Left kidney (tissue), 1 donor: ENCODE measurements at regions not wholly inside any gene's neighbourhood (a gene's known extent, or its start where the extent isn't known, plus 50 kb on each side); places are given as distances from the start of the nearest gene placed in this dataset.

Experiments used
- DNase-seq: peaks from one replicate; pipeline ENCODE4 v3.0.0-alpha.2; 2013

DNA sequence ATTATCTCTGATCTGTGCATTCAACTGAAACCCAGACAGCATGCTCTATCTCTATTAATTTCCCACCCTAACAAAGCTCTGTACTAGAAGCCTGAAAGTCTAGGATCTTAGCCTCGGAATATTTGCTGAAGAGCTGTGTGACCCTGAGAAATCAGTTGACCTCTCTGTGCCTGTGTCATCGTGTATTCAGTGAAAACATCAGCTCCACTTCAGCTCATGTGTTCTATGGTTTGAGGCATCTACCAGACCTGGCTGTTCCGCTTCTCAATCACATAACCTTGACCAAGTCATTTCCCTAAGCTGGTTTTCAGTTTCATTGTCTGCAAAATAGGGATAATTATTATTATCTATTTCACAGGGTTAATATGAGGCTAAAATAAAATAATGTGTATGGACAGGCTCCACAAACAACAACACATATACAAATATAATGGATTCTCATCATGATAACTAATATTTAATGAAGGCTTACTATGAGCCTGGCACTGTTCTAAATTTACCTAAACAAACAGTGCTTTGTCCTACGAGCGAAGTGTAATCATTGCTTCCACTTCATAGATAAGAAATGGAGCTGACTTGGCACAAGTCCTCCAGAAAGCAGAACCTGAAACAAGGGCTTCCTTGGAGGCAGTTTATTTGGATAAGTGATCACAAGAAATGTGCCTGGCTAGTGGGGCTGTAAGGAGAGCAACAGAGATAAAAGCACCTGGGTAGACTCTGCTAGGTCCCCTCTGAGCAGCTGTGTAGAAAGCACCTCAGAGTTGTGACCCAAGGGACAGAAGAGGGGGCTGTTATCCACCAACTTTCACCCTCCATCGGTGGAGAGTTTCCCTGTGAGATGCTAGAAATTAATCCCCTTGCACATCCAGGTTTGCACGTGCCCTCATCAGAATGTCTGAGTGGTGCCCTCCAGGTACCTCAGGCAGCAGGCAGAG lies 356.9 kb downstream of the RAB28 start:
- DNase-seq, result no peak

DNA sequence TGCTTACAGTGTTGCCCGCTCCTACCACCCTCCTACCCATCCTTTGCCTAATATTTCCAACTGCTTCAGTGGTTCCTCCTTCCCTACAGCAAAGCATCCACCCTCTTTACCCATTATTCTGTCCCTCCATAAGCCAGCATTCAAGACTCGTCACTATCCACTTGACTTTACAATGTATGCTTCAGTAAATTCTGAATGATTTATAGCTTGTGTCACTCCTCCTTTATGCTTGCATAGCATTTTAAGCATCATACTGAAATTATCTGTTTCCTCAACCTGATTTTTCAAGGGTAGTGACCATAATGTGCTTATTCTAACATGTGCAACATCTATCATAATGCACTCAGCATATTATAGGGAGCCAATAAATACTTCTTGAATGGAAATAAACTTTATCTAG lies 365.5 kb downstream of the RAB28 start:
- DNase-seq, result no peak

DNA sequence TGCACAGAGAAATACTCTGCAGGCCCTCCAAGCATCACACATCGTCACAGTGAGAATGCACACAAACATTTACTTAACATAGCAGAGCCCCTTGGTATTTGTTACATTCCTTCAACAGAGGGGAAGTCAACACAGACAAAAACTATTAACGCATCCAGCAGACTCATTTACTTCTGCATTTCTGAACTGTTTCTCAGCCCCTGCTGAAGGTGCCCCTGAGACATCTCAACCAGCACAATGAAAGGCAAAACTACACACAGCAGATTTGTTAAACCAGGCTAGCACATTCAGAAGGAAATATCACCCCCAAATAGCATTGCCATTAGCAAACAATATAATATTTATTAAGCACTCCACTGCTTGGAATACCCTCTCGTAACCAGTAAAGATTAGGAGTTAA lies 367.0 kb downstream of the RAB28 start:
- no peak for DNase-seq

DNA sequence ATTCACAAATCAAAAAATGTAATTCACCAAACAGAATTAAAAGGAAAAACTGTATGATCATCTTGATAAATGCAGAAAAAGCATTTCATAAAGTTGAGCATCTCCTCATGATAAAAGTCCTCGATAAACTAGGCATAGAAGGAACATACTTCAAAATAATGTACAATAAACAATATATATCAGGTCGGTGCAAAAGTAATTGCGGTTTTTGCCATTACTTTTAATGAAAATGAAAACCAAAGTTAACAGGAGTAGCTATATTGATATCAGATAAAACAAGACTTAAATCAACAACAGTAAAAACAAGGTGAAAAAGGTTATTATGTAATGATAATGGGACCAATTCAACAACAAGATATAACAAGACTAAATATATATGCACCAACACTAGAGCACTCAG lies 372.1 kb downstream of the RAB28 start:
- DNase-seq, result no peak

DNA sequence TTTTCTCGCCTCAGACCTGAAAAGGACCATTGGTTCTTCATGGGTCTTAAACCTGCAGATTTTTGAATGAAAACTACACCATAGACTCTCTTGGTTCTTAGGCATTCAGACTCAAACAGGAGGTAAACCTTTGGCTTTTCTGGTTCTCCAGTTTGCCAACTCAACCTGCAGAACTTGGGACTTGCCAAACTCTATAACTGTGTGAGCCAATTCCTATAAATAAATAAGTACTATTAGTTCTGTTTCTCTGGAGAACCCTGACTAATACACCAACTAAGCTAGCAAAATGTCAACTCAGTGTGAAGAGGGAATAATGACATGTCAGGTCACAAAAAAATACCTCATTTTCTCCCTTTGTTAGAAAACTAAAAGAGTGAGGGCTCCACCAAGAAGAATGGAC lies 374.6 kb downstream of the RAB28 start:
- no peak for DNase-seq

DNA sequence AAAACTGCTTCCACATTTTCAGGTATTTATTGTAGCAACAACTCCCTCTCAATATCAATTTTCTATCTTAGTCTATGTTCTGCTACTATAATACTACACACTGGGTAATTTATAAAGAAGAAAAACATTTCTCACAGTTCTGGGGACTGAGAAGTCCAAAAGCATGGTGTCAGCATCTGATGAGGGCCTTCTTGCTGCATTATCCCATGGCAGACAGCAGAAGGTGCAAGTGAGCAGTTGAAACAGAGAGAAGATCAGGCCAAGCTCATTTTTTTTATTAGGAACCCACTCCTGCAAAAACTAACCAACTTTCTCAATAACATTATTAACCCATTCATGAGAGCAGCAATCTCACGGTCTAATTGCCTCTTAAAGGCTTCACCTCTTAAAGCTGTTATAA lies 376.0 kb downstream of the RAB28 start:
- no peak for DNase-seq

DNA sequence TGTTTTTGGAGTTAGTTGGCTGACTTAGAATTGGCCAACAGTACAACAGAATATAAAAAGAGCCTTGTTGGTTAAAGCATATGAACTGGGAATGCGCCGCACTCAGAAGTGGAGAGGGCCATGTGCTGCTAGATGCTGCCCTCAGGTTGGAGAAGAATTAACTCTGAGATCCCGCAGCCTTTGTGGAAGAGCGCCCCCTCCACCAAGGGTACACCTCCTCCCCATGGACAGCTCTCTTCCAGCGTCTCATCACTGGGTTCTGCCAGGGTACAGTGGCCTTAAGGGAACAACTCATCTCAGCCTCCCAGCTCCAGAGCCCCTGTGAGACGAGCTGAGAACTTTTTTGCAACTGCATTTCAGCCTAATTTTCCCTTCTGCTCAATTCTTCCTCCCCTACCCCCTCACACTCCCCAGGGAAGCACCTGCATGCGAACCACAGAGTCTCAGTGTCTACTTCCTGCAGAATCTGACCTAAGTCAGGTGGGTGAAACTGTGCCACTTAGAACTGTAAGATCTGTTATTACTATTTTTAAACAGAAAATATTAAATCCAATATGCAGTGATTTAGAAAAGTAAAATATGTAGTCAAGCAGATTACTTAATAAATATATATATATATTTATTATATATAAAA lies 380.6 kb downstream of the RAB28 start:
- no peak for DNase-seq

DNA sequence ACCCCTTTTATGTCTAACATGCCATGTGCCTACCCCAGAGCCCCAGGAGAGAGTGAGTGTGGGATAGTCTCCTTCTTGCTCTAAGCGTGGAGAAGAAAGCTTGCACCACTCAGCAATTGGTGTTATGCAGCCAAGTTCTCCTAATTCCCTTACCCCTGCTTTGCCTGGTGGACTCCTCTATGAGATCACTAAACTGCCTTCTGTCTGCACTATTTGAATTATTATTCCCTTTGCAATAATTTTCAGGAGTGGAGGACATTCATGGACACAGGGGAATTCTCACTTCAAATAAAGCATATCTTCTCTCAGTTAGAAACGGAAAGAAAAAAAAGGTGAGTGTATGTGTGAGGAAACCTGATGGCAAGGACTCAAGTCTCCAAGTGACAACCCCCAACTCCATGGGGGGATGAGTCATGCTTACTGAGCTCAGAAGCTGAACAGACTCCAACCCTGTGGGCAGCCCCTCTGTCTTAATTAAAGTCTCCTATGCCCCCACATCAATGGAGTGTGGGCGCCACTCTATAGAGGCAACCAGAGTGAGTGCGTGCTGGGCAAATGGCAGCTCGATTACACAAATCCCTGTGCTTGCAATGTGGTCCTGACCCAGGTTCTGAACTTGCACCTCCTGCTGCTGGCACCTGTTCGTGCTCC lies 381.9 kb downstream of the RAB28 start:
- DNase-seq, result no peak

DNA sequence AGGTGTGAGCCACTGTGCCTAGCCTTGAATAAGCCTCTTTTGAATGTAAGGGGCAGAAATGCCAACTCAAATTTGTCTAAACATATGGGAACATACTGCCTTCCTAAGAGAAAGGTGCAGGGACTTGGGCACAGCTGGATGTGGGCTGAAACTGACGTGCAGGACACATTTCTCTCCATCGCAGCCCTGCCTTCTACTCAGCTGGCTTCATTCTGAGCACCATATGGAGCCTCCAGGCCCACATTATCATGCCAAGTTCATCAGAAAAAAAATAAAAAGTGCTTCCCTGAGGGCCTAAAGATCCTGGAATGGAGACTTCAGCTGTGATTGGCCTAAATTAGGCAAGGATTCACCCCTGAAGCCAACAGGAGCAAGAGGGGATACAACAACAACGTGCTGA lies 386.2 kb downstream of the RAB28 start:
- DNase-seq, result no peak

DNA sequence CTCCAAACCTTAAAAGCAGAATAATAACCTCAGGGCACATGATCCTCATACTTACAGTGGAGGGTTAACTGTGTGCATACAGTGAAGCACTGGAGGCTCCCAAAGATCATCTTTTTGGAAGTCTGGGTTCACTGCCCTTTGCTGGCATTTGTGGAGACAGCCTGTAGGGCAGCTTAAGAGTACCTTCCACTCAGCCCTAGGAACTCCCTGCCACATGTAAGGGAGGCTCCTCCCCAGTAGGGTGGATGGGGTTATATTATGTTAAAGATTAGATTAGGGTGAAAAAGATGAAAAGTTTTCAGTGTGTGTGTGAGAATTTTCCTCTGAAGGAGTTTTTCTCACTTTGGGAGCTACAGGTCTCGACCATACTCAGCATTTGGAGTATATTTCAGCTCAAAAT lies 388.4 kb downstream of the RAB28 start:
- DNase-seq, result no peak

DNA sequence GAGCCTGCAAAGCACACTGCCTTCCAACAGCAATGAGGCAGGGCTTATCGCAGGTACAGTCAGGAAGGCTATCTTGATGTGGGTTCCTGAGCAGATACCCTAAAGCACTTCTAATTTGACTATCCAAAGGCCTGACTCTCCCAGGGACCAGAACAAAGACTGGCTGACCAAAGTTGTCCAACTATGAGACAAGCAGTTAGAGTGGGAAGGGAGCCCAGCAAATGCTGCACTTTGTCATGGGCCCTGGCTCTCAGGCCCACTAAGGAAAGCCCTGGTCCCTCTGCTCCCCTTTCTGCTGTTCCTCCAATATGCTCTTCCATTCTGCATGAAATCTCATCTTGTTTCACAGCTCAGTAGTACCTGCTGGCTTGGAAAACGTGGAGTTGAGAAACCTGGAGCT lies 391.0 kb downstream of the RAB28 start:
- DNase-seq, result no peak

DNA sequence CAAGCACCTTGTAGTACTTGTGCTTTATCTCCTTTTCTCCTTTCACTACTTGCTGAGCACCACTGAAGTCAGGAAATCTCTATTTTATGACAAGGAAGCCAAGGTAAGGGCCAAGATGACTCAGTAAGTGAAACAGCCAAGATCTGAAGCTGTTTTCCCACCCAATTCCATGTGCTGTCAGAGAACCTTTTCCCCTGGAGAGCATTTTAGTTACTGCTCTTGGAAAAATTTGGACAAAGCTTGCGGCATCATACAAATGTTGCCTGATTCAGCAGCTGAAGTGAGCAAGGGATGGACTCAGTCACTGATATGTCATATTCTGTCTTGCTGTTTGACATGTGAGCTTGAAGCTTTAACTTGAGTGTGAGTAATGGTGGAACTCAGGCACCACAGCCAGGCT lies 391.4 kb downstream of the RAB28 start:
- no peak for DNase-seq

DNA sequence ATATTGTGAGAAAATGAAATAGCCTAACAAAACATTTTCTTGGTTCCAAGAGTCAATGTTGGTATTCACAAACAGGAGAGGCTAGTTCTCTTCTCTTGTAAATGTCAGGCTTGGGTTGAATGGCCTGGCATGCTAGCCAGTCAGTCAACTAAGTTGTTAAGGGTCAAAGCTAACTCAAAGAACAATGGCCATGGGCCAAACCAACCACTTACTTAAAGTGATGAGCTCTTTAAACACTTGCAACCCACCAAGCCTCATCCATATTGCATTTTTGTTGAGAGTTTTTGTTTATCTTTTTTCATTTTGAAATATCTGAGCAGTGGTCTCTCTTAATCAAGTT lies 394.5 kb downstream of the RAB28 start:
- DNase-seq, result no peak

DNA sequence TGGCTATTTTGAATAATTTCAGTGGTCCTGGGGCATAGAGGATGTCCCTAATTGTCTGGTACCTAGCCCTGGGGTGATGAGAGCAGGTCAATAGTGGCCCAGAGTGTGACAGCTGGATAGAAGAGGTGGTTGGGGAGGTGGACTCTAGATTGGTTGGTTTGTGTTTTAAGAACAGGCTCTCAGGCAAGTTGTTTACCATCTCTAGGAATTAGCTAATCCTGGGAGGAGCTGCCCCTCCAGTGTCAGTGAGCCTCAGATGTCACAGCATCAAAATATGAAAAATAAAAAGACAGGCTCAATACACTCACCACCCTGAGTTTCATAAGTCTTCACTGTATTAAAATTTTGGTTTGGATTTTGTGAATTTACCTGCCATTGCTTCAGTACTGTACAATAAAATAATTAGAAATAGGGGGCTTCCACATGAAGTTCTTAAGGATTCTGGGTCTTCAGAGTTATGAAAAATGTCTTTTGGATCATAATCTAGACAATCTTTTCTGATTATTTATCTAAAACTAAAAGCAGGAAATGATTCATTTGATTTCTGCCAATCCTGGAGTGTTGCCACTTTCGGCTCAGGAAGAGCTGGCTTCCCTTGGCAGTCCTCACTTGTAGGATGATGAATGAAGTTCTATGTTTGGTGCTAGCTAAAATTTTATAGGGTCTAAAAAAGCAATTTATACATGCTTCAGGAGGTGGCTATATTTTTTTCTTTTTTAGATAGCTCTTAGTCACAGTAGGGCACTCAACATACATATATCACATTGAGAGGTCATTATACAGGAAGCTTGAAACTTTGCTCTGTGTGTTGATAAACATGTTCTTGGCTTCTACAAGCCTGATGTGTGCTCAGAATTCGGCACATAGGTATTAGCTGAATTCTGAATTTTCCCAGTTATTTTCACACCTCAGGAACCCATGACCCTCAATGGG lies 395.1 kb downstream of the RAB28 start:
- no peak for DNase-seq

DNA sequence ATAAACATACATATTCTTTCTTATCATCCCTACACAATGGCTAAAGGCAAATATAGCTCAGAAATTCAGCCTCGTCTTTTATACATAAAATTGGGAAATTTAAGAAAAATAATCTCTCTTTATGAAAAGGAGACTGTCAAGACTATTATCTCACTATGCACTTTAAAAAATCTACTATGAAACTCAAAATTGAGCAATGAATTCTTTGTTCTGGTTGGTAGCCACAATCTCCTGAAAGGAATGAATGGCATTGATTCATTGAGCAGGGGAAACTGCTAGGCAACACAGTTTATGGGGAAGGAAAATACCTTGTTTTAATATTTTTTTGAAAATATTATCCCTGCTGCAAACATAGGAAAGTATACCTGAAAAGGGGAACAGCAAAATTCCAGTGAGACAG lies 397.1 kb downstream of the RAB28 start:
- no peak for DNase-seq

DNA sequence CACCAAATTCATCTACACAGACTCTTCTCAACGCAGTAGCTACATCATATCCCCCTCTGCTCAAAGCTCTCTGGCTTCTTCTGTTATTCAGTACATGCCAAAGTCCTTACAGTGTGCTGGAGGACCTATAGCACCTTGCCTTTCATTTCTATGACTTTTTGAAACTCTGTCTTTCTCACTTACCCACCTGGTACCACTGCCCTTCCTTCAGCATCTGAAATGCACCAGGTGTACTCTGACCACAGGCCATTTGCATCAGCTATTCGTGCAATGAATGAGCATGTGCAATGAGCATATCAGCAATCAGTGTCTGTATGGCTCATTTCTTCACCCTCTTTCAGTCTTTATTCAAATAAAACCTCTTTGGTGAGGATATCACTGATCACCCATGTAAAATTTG lies 399.9 kb downstream of the RAB28 start:
- DNase-seq, result no peak

DNA sequence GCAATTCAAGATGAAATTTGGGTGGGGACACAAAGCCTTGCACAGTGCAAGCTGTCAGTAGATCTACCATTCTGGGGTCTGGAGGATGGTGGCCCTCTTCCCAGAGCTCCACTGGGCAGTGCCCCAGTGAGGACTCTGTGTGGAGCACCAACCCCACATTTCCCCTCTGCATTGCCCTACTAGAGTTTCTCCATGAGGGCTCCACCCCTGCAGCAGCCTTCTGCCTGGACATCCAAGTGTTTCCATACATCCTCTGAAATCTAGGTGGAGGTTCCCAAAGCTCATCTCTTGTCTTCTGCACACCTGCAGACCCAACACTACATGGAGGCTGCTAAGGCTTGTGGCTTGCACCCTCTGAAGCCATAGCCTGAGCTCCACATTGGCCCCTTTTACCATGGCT lies 402.3 kb downstream of the RAB28 start:
- no peak for DNase-seq

DNA sequence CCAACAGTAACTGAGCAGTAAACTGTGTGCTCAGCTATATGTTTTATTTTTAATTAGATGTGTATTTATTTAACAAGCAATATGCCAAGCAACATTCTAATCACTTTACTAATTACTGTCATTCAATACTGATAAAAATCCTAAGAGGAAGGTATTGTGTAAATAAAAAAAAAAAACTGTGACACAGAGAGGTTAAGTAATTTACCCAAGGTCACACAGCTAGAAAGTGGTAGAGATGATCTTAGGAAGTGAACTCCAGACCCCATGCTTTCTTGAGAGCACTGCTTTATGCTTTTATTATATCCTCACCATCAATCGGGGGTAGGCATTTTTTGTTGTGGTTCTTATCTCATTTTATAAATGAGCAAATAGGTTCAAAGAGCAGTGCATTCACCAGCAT lies 417.1 kb downstream of the RAB28 start:
- no peak for DNase-seq

DNA sequence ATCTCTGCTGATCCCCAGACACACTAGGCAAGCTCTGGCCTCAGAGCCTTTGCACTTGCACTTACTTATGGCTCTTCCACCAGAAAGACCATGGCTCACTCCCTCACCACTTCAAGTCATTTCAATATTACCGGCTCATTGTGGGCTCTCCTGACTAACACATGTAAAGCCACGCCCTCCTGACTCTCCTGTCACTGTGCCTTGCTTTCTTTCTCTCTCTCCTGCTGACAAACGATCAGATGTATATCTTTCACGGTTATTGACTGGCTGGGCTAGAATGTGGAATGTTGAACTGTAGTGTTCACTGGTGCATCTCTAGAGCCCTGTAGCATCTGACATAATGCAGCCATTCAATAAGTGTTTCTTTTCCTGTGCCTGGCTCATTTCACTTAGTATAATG lies 425.1 kb downstream of the RAB28 start:
- no peak for DNase-seq

DNA sequence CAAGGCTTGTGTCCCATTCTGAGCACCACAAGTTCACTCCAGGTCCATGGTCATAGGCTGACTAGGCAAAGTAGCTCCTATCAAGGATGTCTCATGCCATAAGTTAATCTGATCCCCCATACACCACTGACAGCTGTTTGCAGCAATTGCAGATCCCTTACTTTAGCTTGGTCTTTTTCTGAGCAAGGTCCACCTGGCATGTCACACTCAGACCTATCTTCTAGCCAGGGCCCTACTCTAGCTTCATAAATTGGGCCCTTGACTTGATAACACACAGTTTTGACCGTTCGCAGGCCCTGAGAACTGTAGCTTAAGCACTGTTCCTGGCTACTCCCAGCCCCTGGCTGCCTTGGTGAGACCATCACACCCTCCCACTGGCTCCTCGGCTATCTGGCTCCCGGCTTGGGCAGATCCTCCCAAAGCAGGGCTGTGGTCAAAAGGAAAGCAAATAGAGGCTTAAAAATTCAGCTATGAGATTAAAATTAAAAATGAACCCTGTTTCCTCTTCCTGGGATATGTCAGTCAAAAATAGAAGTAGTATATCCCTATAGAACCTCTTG lies 427.4 kb downstream of the RAB28 start:
- no peak for DNase-seq

DNA sequence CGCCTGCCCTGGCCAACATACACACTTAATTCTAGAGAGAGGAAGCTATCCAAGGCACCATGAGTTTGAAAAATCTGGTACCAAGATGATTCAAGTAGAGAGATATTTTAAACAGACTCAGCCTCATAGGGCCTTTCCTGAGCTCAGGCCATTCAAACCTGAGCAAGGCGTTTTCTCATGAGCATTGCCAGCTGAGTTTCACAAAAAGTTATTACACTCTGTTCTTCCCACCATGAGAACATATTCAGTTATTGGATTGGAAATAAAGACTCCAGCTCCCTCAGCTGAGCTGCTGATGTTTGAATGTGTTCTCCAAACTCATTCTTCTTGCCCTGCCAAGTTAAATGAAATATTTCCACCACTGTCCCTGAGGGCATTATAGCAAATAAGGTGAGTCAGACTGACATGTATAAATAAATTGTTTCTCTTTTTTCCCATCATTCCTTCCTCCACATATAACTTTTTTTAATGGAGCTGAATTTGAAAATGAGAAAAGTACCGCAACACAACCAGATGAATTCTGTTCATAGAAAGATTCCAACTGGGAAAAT lies 429.6 kb downstream of the RAB28 start:
- DNase-seq, result no peak

DNA sequence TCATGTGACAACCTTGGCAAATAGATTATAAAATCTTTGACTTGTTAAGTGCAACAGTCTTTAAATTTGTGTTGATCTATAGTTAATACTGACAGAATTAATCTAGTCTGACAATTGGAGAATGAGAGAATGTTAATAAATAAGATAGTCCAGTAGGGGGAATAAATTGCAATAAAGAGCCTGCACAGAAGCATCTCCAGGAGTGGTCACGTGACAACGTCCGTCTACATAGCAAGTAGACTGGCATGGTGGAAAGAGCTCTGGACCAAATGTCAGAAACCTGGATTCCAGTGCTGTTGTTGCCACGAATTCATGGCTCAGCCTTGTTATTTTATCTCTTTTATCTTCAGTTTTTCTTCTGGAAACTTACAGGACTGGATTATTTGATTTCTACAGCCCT lies 436.5 kb downstream of the RAB28 start:
- DNase-seq, result no peak
